NCI-H146 treated with DMSO at 0.1 percent for 48 hours (cell line): ENCODE measurements at regions not wholly inside any gene's neighbourhood (a gene's known extent, or its start where the extent isn't known, plus 50 kb on each side); places are given as distances from the start of the nearest gene placed in this dataset.
"Not testable (repeated sequence)": the region's sequence is repeated elsewhere in the genome, so short reads cannot be mapped to it uniquely, and the experiment has no call there.

ENCODE experiments used
- DNase-seq: peaks from one replicate; lab custom pipeline; 2025; ENCODE audit not compliant: unreplicated experiment; lab: John Stamatoyannopoulos, UW

GRCh38 chr14:89056394-89056793, 231.9 kb downstream of the TTC8 start:
- no peak for DNase-seq

DNA sequence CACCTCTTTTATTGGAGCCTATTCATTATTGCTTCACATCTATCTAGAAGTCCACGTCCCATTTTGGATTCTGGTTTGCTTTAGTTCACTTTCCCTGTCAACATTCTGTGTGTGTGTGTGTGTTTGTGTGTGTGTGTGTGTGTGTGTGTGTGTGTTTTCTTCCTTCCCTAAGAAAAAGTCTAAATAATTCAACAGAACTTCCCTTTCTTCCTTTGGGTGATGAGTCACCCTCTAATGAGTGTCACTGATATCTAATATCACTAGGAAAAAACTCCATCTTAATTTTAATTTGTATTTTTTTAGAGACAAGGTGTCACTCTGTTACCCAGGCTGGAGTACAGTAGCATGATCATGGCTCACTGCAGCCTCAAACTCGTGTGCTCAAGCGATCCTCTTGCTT, 234.2 kb downstream of the TTC8 start:
- DNase-seq: no peak

GRCh38 chr14:89060191-89060590, 235.7 kb downstream of the TTC8 start:
- no peak for DNase-seq

DNA sequence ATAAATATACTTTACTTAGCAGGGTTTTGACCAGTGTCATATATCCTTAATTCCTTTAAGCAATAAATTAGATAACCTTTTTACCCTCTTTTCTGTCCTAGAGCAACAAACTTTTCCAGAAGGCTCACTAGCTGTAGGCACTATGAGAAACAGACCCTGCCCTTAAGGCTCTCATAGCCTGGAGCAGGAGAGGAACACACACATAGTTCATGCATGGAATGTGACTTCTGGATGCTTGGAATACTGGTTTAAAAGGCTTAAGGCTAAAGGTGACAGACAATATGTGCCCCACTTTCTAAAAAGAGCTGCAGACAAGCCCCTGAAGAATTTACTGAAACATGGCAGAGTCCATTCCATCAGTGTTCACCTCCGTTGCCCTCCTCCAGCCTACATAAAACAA, 237.2 kb downstream of the TTC8 start:
- DNase-seq: no peak

- DNase-seq: no peak
Measured at GRCh38 chr14:89065879-89066278, 241.4 kb downstream of the TTC8 start.

DNA sequence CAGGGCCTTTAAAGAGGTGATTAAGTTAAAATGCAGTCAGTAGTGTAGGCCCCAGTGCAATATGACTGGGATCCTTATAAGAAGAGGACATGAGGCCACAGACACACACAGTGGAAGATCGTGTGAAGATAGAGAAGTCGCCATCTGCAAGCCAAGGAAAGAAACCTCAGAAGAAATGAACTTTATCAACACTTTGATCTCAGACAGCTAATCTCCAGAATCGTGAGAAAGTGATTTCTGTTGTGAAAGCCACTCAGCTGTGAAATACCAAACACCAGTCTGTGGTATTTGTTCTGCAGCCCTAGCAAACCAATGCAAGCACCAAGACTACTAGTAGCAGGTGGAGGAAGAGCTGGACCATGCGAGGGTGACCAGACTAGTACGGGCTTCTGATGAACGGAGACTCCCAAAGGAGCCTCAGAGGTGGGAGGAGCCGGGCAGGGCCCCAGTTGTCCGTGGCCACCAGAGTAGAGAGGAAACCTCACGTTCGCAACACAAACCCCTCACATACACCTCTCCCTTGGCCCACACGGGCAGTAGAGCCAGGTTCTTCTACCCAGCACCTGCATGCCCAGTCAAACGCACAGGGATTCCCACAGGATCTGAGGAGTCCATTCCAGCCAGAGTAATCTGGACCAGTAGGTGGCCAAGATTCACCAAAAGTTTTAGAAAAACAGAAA, 243.0 kb downstream of the TTC8 start:
- no peak for DNase-seq

GRCh38 chr14:89078021-89078795, 253.8 kb downstream of the TTC8 start:
- DNase-seq: no peak

GRCh38 chr14:89085231-89085731, 260.8 kb downstream of the TTC8 start:
- no peak for DNase-seq

DNA sequence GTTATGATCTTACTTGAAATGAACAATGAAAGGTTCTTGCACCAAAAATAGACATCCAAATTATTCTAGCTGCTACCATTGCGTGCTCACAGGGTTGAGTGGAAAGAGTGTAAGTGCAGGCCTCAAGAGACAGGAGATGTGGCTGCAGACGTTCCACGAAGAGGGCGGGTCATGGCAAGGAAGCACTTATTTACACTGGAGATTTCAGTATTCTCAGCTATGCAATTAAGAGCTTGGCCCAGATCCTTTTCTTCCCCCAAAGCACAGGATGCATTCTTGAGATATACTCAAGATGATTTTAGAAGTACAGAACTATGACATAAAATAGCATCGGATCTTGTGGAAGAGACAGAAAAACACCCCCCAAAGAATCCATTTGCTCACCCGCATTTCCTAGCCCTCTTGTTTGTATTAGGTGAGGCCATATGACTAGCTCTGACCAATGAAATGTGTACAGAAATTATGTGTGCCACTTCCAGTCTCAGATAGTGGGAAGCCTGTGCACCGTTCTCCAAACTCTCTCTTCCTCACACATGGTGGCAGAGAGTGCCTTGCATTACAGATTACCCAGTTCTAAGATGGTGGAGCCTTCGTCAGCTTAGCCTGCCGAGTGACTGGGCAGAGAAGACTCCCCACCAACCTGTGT, 261.4 kb downstream of the TTC8 start:
- DNase-seq: no peak

GRCh38 chr14:89088530-89088929, 264.1 kb downstream of the TTC8 start:
- no peak for DNase-seq

- DNase-seq: no peak
Measured at GRCh38 chr14:89089330-89089729, 264.9 kb downstream of the TTC8 start.

DNA sequence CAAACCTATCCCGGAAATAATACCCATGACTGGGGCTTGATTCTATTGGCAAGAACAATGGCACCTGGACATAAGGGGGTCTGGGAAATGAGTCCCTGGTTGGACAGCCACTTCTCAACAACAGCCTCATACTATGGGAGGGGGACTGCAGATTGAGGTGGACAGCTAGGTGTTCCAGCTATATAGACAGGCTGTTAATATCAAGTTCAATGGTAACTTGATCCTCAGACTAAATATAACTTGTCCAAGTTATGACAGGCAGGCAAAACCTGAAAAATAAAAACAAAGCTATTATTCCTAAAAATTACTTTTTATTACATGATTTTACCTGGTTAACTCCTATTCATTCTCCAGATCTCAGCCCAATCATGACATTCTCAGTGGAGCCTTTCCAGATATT, 267.3 kb downstream of the TTC8 start:
- no peak for DNase-seq

DNA sequence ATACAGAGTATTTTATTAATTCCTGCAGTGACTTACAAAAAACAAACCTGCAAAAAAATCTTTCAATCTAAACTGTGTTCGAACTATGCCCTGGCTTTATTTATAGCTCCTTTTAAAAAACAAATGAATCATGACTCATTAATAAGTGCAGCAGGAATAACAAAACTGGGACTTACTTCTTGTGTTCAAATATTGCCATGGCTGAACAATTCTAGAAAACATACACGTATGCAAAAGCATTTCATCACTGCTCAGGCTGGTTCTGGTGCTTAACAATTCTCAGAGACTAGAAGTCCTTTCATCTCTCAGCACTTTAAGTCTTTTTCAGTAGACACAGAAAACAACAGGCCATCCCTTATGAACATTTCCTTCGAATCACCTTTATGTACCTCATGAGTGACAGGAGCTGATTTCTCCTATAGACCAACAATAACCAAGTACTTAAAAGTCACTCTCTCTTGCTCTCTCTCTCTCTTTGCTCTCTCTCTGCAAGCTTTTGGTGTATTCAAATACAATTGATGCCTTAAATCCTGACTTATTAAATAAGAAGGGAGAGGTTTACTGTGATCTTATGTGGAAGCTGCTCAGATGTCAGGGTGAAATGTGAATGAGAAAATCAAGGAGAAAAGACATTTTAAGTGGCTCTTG, 268.8 kb downstream of the TTC8 start:
- DNase-seq: no peak

DNA sequence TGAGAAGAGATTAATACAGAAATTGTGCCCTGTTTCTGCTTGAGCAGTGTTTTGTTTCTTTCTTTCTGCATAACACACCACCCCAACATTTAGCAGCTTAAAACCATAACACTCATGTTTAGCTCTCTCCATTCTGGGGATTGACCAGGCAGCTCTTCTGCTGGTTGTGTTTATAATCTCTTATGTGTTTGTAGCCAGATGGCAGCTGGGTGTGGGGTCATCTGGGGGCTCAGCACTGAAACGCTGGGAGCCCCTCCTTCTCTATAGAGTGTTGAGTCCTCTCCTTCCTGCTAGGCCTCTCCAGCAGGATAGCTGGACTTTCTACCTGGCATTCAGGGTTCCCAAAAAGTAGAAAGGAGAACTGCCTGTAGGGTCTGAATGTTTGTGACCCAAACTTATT, 270.6 kb downstream of the TTC8 start:
- no peak for DNase-seq

- DNase-seq: no peak
Measured at GRCh38 chr14:89096946-89097345, 272.5 kb downstream of the TTC8 start.

DNA sequence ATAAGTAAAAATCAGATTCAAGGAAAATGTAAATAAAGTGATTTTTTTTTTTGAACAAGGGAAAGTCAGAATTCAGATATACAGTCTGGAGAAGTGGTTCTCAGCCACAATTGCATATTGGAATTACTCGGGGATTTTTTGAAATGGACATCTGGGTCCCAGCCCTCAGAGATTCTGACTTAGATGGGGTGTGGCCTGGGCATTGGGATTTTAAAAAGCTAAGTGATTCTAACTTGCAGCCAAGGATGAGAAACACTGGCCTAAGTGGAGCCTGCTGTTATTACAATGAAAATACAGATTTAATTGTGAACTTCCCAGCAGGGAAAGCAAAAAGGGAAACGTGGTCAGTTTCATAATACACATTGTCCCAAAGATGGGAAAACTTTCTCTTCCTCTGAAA, 273.8 kb downstream of the TTC8 start:
- DNase-seq: no peak

GRCh38 chr14:89104171-89104817, 279.8 kb downstream of the TTC8 start:
- not testable (repeated sequence) for DNase-seq

- DNase-seq: not testable (repeated sequence)
Measured at GRCh38 chr14:89104861-89105260, 280.4 kb downstream of the TTC8 start.
